Activated naive CD4-positive, alpha-beta T cell treated with anti-CD3 and anti-CD28 coated beads, Interleukin-2, amount 10 ng/mL, durations not matched to agents 7 days and 5 days (primary cell): ENCODE measurements at regions not wholly inside any gene's neighbourhood (a gene's known extent, or its start where the extent isn't known, plus 50 kb on each side); places are given as distances from the start of the nearest gene placed in this dataset.
"Not testable (repeated sequence)": the region's sequence is repeated elsewhere in the genome, so short reads cannot be mapped to it uniquely, and the experiment has no call there.

Source experiments
- CTCF ChIA-PET: fragments of 350-600 bp; sonication (Branson Sonifier 250); formaldehyde crosslinking; loops from one replicate; lab custom pipeline; 2021; ENCODE audit warnings: antibody characterized with exemption; lab: Charles Lee
- DNase-seq: peaks from one replicate; pipeline ENCODE4 v3.0.0-alpha.2; 2020
- H3K27ac Mint-ChIP-seq: one replicate; pipeline ENCODE4 v1.8.0; 2021; ENCODE audit warnings: mild to moderate bottlenecking, moderate library complexity, mixed read lengths
- H3K27me3 Mint-ChIP-seq: one replicate; pipeline ENCODE4 v1.8.0; 2021; ENCODE audit warnings: mild to moderate bottlenecking, mixed read lengths
- H3K36me3 Mint-ChIP-seq: one replicate; pipeline ENCODE4 v1.8.0; 2021; ENCODE audit warnings: mixed read lengths
- H3K4me1 Mint-ChIP-seq: one replicate; pipeline ENCODE4 v1.8.0; 2021; ENCODE audit warnings: mixed read lengths
- H3K4me3 Mint-ChIP-seq: one replicate; pipeline ENCODE4 v1.8.0; 2021; ENCODE audit warnings: mild to moderate bottlenecking, moderate library complexity, mixed read lengths
- H3K9me3 Mint-ChIP-seq: one replicate; pipeline ENCODE4 v1.8.0; 2021; ENCODE audit warnings: mixed read lengths

DNA sequence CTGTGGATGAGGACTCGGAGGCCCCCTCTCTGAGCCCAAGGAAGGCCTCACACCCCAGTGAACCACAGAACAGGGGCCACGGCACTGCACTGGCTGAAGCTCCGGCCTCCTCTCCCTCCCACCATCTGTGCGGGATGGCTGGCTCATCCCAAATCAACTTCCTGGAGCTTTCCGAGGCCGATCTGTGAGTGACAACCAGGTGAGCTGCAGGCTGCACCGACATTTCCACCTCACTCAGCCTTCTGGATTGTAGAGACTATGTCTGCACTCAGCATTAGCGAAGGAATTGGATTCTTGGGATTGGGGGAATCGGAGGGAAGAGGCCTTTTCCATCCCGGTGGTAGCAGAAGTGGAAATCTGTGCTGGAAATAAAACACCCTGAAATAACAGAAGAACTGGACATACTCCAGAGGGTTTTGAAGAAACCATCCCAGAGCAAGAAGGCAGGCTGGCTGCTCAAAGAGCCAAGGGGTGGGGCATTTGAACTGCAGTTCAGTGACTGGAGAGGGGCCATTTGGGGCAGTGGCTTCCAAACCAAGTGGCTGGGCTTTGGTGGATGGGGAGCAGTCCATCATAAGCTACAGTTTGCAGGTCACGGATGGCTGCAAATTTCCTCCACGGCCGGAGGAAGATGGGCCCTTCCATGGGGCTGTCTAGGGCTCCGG is 118.5 kb downstream of the NPIPB11 start:
- DNase-seq, H3K36me3 Mint-ChIP-seq, H3K27ac Mint-ChIP-seq, H3K4me3 Mint-ChIP-seq, H3K9me3 Mint-ChIP-seq, CTCF ChIA-PET: not testable (repeated sequence)
- Mint-ChIP-seq H3K27me3 (peaks cover 27% of the 10 kb centered on the region), H3K4me1 (peaks cover 18% of the 10 kb centered on the region)

DNA sequence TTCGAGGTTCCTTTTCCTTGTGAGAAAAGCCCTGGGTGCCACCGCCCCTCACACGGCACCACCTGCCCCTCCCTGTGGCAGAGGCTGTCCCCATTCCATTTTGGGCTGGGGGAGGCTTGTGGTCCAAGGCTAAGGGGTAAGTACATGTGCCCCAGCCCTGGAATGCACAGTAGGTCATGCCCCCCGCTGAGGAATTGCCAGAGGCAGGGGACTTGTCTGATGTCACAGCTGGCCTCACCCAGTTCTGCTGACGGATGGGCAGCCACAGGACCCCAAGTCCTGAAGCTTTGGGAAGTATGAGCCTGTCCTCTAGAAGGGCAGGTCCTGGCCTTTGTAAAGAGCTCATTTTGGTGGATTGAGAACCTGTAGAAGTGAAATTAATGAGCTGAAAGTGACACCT is 119.3 kb downstream of the NPIPB11 start:
- H3K4me3 Mint-ChIP-seq, CTCF ChIA-PET: not testable (repeated sequence)
- H3K27me3 Mint-ChIP-seq: peaks cover 32% of the 10 kb centered on the region

DNA sequence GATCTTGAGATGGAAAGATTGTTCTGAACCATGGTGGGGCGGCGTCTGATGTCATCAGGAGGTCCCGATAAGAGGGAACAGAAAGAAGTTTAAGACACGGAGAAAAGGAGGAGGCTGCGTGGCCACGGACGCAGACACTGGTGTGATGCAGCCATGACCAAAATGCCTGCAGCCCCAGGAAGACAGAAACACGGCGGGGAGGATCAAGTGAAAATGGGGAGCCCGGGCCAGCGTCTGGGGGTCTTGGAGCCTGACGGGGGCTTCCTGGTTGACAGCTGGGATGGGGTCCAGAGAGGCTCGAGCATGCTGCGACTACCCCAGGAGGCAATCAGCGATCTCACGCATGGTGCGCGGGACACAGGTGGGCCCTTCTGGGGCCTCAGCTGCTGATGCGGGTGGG is 119.7 kb downstream of the NPIPB11 start:
- Mint-ChIP-seq H3K27me3 (peaks cover 35% of the 10 kb centered on the region), H3K4me1 (peaks cover 18% of the 10 kb centered on the region)
- CTCF ChIA-PET, H3K36me3 Mint-ChIP-seq, DNase-seq, H3K9me3 Mint-ChIP-seq, H3K27ac Mint-ChIP-seq, H3K4me3 Mint-ChIP-seq: not testable (repeated sequence)

More for the DNA sequence above, 119.3 kb downstream of the NPIPB11 start:
- H3K36me3 Mint-ChIP-seq, H3K9me3 Mint-ChIP-seq, H3K27ac Mint-ChIP-seq, DNase-seq: not testable (repeated sequence)
- peaks cover 18% of the 10 kb centered on the region for H3K4me1 Mint-ChIP-seq

DNA sequence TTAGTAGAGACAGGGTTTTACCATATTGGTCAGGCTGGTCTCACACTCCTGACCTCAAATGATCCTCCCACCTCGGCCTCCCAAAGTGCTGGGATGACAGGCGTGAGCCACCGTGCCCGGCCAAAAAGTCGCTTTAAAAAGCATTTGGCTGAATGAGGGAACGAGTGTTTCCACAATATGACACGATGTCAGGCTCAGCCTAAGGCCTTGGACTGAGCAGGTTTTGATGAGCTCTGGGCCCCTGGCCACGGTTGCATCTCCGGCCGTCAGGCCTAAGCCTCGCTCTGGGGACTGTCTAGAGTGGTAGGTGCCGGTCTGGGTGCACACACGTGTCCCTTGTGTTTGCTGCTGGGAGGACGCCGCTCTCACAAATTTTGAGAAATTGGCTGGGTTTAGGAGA is 120.3 kb downstream of the NPIPB11 start:
- H3K4me3 Mint-ChIP-seq, H3K9me3 Mint-ChIP-seq, CTCF ChIA-PET, DNase-seq, H3K27ac Mint-ChIP-seq, H3K36me3 Mint-ChIP-seq: not testable (repeated sequence)
- peaks cover 18% of the 10 kb centered on the region for H3K4me1 Mint-ChIP-seq
- H3K27me3 Mint-ChIP-seq: peaks cover 35% of the 10 kb centered on the region

DNA sequence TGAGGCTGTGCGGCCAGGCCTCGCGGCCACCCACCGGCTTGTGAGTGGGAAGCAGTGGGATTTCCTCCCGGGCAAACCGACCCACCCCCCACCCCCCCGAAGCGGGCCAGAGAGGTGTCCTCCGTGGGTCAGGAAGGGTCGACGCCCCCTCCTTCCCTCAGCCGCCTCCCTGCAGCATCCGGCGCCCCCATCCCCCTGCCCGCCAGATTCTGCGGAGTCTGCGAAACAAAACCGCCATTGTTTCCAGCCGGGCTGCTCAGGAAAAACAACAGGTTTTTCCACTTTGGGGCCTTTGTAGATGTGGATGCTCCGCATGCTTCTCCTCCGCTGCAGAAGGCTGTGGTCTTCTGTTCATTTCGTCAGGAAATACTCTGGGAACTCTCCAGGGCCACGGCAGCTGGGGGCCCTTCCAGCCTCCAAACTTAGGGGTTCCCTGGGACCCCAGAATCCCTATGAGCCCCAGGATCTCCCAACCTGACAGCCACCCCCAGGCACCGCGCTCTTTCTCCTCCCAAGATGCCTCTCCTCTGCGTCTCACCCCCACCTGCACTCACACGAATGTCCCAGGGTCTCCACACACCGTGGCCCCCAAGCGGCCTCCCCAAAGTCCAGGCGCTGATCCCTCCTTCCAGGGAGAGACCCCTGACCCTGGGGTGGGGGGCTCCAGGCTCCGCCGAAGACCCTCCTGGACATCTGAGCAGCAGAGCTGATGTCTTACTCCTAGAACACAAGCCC is 121.2 kb downstream of the NPIPB11 start:
- H3K27ac Mint-ChIP-seq, CTCF ChIA-PET, H3K36me3 Mint-ChIP-seq, DNase-seq, H3K9me3 Mint-ChIP-seq, H3K4me3 Mint-ChIP-seq: not testable (repeated sequence)
- Mint-ChIP-seq H3K4me1 (peaks cover 11% of the 10 kb centered on the region), H3K27me3 (peaks cover 32% of the 10 kb centered on the region)

DNA sequence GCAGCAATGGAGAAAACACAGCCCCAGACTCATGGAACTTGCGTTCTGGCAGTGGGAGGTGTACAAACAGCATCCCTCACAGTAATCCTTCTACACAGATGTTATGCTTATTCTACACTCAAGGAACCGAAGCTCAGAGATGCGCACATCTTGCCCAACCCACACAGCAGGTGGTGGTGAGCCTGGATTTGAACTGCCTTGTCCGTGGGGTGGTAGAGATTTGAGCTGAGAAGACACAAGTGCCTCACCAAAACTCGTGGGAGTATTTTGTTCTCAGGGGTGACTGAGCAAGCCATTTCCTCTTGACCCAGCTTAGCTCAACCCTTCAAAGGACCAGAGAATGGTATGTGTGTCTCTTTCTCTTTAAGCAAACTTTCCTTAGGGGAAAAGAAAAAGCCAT is 121.8 kb downstream of the NPIPB11 start:
- H3K36me3 Mint-ChIP-seq, H3K9me3 Mint-ChIP-seq, H3K4me3 Mint-ChIP-seq, CTCF ChIA-PET, H3K4me1 Mint-ChIP-seq, DNase-seq: not testable (repeated sequence)
- Mint-ChIP-seq H3K27ac (peak overlapping the region; percentile 62), H3K27me3 (peaks cover 31% of the 10 kb centered on the region)

DNA sequence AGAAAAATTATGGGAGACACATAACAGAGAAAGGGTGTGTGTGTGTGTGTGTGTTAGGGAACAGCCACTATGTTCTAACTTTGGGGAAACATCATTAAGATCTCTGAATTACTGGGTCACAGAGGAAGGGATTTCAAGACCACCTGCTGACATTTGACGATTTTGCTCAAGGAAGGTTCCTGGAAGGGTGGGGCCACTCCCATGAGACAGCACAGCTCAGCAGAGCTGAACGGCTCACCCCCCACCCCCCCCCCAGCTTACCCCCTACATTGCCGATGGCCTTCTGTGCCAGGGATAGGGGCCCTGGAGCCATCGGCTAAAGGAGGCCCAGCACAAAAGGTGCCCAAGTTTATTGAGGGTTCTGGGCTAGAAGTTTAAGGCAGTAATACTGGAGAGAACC is 122.4 kb downstream of the NPIPB11 start:
- H3K9me3 Mint-ChIP-seq, CTCF ChIA-PET, DNase-seq, H3K36me3 Mint-ChIP-seq, H3K4me3 Mint-ChIP-seq, H3K4me1 Mint-ChIP-seq, H3K27ac Mint-ChIP-seq: not testable (repeated sequence)
- peaks cover 30% of the 10 kb centered on the region for H3K27me3 Mint-ChIP-seq

DNA sequence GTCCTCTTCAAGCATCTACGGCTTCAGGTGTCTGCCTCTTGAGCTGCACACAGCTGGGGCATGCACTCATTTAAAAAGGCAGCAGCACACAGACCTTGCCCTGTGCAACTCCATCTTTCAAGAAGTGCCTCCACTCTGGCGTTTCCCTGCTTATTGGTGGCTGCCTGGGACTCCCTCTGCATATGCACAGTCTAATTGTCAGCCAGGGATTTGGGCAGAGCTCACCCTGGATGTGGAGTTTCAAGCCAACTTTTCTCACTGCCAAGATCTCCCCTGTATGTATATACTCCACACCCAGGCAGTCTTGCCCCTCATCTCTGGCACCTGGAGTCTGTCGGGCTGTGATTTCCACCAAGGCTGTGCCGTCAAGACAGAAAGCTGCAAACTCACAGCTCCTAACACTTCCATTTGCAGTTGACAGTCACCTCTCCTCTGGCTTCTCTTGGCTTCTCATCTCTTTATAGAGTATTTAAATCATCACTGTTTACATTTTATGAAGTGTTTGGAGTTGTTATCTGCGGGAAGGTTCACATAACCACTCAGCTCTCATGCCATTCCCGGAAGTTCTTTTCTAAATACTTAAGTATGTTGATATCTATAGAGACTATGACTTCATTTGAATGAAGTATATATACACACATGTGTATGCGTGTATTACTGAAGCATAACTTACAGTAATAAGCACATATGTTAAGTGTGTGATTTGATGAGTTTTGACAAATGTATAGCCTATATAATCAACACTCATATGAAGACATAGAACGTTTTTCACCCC is 128.2 kb downstream of the NPIPB11 start:
- H3K27ac Mint-ChIP-seq, H3K4me3 Mint-ChIP-seq, DNase-seq, H3K9me3 Mint-ChIP-seq, H3K36me3 Mint-ChIP-seq, CTCF ChIA-PET, H3K4me1 Mint-ChIP-seq: not testable (repeated sequence)
- peaks cover 25% of the 10 kb centered on the region for H3K27me3 Mint-ChIP-seq

DNA sequence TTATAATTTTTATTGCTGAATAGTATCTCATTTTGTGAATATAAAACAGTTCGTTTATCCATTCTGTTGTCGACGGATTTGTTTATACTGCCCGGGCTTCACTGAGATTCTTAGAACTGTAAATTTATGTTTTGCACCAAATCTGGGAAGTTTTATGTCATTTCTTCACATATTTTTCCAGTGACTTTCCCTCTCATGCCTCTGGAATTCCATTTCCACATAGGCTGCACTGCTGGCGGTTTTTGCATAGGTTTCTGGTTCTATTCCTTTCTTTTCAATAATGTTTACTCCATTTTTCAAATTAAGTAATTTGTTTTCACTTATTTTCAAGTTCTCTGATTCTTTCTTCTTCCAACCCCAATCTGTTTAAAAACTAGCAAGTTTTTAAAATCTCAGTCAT is 130.1 kb downstream of the NPIPB11 start:
- H3K27me3 Mint-ChIP-seq: peaks cover 16% of the 10 kb centered on the region
- H3K4me1 Mint-ChIP-seq, H3K9me3 Mint-ChIP-seq, H3K27ac Mint-ChIP-seq, H3K36me3 Mint-ChIP-seq, DNase-seq, H3K4me3 Mint-ChIP-seq, CTCF ChIA-PET: not testable (repeated sequence)

DNA sequence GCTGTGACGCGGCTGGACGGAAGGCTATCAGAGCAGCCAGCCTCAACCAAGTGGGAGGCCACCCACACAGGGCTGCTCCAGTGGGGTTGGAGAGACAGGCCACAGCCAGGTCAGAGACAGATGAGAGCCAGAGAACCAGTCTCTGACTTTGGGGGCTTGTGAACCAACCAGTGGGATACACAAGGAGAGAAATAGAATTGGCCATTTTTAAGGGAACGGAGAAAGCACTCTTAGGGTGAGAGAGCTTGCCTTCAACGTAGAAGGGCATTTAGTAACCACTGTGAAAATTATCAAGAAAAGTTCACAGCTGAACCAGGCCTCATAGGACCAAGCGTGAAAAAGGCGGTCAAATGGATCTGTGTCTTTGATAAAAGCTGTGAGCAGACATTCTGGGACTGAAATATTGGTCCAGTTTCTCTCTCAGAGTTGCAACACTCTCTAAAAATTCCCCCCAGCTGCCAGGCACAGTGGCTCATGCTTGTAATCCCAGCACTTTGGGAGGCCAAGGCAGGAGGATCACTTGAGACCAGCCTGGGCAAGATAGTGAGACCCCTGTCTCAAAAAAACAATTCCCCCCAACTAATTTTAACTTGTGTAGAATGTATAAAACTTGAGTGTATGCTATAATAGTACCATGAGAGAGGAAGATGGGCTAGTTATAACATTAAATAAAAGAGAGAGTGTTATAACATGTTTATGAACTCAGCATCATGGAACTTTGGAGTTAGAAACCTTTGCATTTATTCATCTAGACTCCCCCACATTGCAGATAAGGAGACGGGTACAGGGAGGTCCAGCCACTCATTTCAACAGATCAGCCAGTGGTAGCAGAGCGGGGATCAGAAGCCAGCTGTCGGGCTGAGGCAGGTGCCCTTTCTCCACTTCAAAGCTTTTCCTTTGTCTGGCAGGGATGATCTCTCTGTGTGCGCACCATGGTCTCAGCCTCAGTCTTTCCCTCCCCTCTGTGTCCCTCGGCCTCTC is 132.2 kb downstream of the NPIPB11 start:
- CTCF ChIA-PET, DNase-seq, H3K27ac Mint-ChIP-seq, H3K4me1 Mint-ChIP-seq, H3K9me3 Mint-ChIP-seq, H3K36me3 Mint-ChIP-seq, H3K4me3 Mint-ChIP-seq: not testable (repeated sequence)
- H3K27me3 Mint-ChIP-seq: peaks cover 16% of the 10 kb centered on the region

DNA sequence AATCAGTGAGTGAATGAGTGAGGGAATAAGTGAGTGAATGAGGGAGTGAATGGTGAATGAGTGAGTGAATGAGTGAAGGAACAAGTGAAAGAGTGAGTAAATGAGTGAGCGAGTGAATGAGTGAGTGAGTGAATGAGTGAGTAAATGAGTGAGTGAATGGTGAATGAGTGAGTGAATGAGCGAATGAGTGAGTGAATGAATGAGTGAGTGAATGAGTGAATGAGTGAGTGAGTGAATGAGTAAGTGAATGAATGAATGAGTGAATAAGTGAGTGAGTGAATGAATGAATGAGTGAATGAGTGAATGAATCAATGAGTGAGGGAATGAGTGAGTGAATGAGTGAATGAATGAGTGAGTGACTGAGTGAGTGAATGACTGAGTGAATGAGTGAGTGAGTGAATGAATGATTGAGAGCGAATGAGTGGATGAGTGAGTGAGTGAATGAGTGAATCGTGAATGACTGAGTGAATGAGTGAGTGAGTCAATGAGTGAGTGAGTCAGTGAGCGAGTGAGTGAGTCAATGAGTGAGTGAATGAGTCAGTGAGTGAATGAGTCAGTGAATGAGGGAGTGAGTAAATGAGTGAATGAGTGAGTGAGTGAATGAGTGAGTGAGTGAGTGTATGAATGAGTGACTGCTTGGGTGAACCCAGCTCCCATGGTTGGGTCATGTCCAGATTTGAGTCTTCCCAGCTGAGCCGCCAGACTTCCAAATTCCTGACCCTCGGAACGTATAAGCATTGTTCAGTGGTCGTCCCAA is 133.0 kb downstream of the NPIPB11 start:
- H3K36me3 Mint-ChIP-seq, H3K4me3 Mint-ChIP-seq, H3K4me1 Mint-ChIP-seq, H3K27ac Mint-ChIP-seq, H3K9me3 Mint-ChIP-seq, CTCF ChIA-PET, DNase-seq: not testable (repeated sequence)
- H3K27me3 Mint-ChIP-seq: peaks cover 16% of the 10 kb centered on the region

DNA sequence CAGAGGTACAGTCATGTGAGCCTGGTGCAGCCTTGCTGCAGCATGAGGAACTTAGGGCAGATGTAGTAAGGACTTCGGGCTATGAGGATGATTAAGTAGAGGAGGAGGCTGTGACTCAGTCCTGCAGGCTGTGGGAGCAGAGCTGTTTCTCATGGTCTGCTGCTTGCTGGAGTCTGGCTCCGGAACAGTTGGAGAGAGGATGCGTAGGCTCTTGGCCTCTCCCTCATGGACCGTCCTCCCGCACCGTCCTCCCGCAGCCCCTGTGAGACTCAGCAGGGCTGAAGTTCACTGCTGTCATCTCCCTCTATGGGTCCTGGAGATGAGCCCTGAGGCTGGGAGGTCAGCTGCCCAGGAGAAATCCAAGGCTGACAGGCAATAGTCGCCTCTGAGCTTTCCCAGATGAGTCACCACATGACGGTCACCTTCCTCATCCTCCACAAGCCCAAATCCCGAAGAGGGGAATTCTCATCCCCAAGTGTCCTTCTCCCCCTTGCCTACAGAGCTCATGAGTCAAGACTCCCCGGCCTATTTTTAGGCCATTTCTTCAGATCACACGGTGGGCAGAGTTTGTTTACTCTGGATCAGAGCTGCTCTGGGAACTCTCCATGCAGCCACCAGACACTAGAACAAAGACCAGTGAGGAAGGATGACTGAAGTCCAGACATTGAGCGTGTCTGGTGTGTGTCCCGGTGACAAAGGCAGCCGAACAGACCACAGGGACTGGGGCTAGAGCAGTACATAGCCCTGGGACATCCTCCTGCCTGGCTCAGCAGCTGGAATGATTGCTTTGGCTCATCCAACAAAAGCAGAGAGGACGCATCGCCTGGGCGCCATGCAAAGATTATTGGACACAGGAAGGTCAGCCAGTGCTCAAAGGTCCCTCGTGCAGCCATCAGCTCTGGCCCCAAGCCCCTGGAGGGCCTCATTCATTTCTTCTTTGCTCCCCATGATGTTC is 134.5 kb downstream of the NPIPB11 start:
- not testable (repeated sequence) for DNase-seq

More for the DNA sequence above, 134.5 kb downstream of the NPIPB11 start:
- H3K27ac Mint-ChIP-seq, H3K4me1 Mint-ChIP-seq, CTCF ChIA-PET, H3K9me3 Mint-ChIP-seq, H3K36me3 Mint-ChIP-seq, H3K4me3 Mint-ChIP-seq: not testable (repeated sequence)
- H3K27me3 Mint-ChIP-seq: peaks cover 19% of the 10 kb centered on the region
